SH-SY5Y (cell line): ENCODE measurements at regions not wholly inside any gene's neighbourhood (a gene's known extent, or its start where the extent isn't known, plus 50 kb on each side); places are given as distances from the start of the nearest gene placed in this dataset.

Source experiments
- GATA2 ChIP-seq: IDR thresholded peaks from 2 replicates; pipeline ENCODE4 v1.6.1; 2011; ENCODE audit warnings: mild to moderate bottlenecking, low read depth, low read length
- GATA3 ChIP-seq: IDR thresholded peaks from 2 replicates; pipeline ENCODE4 v1.6.1; 2011; ENCODE audit warnings: low read depth, mild to moderate bottlenecking, low read length, moderate library complexity

DNA sequence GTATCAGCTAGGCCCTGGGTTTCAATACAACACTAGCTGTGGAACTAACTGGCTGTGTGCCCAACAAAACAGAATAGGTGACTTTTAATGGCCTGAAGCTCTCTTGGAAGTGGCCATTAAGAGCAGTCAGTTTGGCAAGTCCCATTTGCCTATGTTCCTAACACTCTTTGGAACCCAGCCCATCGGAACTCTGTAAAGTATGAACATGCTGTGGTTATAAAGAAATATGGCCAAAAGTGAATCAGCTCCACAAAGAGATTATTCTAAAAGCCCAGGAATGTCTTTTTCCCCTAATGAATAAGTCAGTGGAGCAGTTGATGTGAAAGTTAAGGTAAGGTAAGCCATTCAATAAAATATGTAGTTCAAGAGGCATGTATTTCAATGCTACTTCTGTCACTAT lies 223.7 kb upstream of the ADAMTS5 start:
- TF ChIP-seq GATA2 (no peak), GATA3 (no peak)
